HepG2 (cell line): ENCODE measurements at regions not wholly inside any gene's neighbourhood (a gene's known extent, or its start where the extent isn't known, plus 50 kb on each side); places are given as distances from the start of the nearest gene placed in this dataset.

ENCODE experiments used
- POLR2AphosphoS5 ChIP-seq: IDR thresholded peaks from 2 replicates; pipeline ENCODE4 v1.6.1; 2012; ENCODE audit warnings: low read depth, low read length
- RAD51 ChIP-seq: fragments of 450-650 bp; IDR thresholded peaks from 2 replicates; pipeline ENCODE4 v1.6.1; 2016; ENCODE audit warnings: borderline replicate concordance
- TF ChIP-seq, protein P1 (sequence below): sonication (generic); formaldehyde crosslinking; IDR thresholded peaks from 2 replicates; pipeline ENCODE4 v1.4.0; 2020; ENCODE audit warnings: missing genetic modification reagents, borderline replicate concordance

DNA sequence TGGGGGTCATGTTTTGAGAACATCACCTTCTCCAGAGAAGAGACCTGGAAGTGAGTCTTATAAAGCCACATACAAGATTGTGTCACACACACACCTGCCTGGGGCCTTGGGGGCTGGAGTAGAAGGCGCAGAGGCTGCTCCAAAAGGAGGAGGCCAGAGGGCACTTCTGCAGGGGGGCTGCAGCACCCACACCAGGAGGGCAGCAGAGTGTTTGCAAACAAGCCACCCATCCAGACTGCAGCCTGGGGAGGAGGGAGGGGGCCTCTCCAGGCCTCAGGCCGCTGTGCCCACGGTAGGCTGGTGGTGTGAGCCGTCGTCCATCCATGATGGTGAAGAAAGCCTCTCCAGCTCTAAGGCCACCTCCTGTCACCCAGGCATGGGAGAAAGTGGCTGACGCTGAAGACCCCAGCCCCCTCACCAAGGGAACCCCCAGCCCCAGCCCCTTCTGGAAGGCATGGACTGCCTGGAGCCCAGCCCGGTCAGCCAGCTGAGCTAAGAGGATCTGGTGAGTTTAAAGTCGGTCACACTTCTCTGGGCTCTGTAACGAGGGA is 77.5 kb downstream of the FOXL3 start:
- TF ChIP-seq, protein P1, sequence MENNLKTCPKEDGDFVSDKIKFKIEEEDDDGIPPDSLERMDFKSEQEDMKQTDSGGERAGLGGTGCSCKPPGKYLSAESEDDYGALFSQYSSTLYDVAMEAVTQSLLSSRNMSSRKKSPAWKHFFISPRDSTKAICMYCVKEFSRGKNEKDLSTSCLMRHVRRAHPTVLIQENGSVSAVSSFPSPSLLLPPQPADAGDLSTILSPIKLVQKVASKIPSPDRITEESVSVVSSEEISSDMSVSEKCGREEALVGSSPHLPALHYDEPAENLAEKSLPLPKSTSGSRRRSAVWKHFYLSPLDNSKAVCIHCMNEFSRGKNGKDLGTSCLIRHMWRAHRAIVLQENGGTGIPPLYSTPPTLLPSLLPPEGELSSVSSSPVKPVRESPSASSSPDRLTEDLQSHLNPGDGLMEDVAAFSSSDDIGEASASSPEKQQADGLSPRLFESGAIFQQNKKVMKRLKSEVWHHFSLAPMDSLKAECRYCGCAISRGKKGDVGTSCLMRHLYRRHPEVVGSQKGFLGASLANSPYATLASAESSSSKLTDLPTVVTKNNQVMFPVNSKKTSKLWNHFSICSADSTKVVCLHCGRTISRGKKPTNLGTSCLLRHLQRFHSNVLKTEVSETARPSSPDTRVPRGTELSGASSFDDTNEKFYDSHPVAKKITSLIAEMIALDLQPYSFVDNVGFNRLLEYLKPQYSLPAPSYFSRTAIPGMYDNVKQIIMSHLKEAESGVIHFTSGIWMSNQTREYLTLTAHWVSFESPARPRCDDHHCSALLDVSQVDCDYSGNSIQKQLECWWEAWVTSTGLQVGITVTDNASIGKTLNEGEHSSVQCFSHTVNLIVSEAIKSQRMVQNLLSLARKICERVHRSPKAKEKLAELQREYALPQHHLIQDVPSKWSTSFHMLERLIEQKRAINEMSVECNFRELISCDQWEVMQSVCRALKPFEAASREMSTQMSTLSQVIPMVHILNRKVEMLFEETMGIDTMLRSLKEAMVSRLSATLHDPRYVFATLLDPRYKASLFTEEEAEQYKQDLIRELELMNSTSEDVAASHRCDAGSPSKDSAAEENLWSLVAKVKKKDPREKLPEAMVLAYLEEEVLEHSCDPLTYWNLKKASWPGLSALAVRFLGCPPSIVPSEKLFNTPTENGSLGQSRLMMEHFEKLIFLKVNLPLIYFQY (CRISPR knock-in tag): no peak
- TF ChIP-seq POLR2AphosphoS5 (no peak), RAD51 (no peak)
